Osteoblast (primary cell): ENCODE measurements at regions not wholly inside any gene's neighbourhood (a gene's known extent, or its start where the extent isn't known, plus 50 kb on each side); places are given as distances from the start of the nearest gene placed in this dataset.

Source experiments
- DNase-seq: peaks from one replicate; pipeline ENCODE4 v3.0.0; 2011; ENCODE audit warnings: low spot score, mixed read lengths; ENCODE audit not compliant: insufficient read length; ENCODE audit errors: missing footprints
- H2AFZ ChIP-seq: 2 replicates; pipeline ENCODE4 v1.6.0; 2011; ENCODE audit warnings: mild to moderate bottlenecking, low read length
- H3K27ac ChIP-seq: 2 replicates; pipeline ENCODE4 v1.5.1; 2011; ENCODE audit warnings: mild to moderate bottlenecking, low read depth, low read length, moderate library complexity
- H3K27me3 ChIP-seq: 2 replicates; pipeline ENCODE4 v1.6.0; 2012; ENCODE audit warnings: mild to moderate bottlenecking, control low read depth, inconsistent platforms, low read length, moderate library complexity; ENCODE audit not compliant: insufficient read depth
- H3K36me3 ChIP-seq: 2 replicates; pipeline ENCODE4 v1.5.1; 2011; ENCODE audit warnings: mild to moderate bottlenecking, low read length, control low read depth, moderate library complexity; ENCODE audit not compliant: insufficient read depth
- H3K4me1 ChIP-seq: 2 replicates; pipeline ENCODE4 v1.5.1; 2011; ENCODE audit warnings: mild to moderate bottlenecking, low read length, control low read depth, moderate library complexity; ENCODE audit not compliant: insufficient read depth
- H3K4me2 ChIP-seq: 2 replicates; pipeline ENCODE4 v1.6.0; 2011; ENCODE audit warnings: mild to moderate bottlenecking, low read length; ENCODE audit not compliant: insufficient read depth
- H3K4me3 ChIP-seq: fragments of 200-600 bp; sonication (generic); 3 replicates; pipeline ENCODE4 v1.5.1; 2012; ENCODE audit warnings: mild to moderate bottlenecking, low read length, inconsistent platforms; ENCODE audit not compliant: insufficient read depth
- H3K79me2 ChIP-seq: 2 replicates; pipeline ENCODE4 v1.6.0; 2012; ENCODE audit warnings: mild to moderate bottlenecking, low read length, control low read depth, inconsistent platforms; ENCODE audit not compliant: insufficient read depth
- H3K9me3 ChIP-seq: 2 replicates; pipeline ENCODE4 v1.5.1; 2011; ENCODE audit warnings: low read depth, low read length, control low read depth
- H4K20me1 ChIP-seq: 2 replicates; pipeline ENCODE4 v1.6.0; 2012; ENCODE audit warnings: mild to moderate bottlenecking, low read length, control low read depth; ENCODE audit not compliant: insufficient read depth
- TF ChIP-seq, protein P1 (sequence below): IDR thresholded peaks from 2 replicates; pipeline ENCODE4 v1.5.1; 2011; ENCODE audit warnings: mild to moderate bottlenecking, low read depth, low read length, moderate library complexity; ENCODE audit errors: extremely low read depth

DNA sequence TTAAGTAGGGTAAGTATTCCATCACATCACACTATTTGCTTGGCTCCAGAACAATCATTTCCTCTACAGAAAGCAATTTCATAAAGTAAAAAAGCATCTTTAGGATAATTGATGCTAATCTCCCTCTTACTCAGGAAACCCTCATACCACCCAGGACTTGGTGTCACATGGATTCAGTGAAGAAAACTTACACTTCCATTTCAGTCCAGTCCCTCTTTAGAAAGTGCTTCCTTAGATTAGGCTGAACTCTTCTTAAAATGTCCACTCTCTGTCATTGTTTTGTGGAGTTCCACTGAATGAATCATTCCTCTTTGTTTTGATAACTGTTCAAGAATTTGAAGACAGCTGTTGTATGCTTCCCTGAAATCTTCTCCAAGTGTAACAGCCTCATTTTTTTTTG lies 144.0 kb upstream of the ZNF462 start:
- no peaks in the 10 kb centered on the region for H3K79me2 ChIP-seq
- peaks cover 23% of the 10 kb centered on the region for H3K4me1 ChIP-seq
- TF ChIP-seq, protein P1, sequence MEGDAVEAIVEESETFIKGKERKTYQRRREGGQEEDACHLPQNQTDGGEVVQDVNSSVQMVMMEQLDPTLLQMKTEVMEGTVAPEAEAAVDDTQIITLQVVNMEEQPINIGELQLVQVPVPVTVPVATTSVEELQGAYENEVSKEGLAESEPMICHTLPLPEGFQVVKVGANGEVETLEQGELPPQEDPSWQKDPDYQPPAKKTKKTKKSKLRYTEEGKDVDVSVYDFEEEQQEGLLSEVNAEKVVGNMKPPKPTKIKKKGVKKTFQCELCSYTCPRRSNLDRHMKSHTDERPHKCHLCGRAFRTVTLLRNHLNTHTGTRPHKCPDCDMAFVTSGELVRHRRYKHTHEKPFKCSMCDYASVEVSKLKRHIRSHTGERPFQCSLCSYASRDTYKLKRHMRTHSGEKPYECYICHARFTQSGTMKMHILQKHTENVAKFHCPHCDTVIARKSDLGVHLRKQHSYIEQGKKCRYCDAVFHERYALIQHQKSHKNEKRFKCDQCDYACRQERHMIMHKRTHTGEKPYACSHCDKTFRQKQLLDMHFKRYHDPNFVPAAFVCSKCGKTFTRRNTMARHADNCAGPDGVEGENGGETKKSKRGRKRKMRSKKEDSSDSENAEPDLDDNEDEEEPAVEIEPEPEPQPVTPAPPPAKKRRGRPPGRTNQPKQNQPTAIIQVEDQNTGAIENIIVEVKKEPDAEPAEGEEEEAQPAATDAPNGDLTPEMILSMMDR, result no peak
- no peak overlapping the region for H3K4me3 ChIP-seq
- no peak for DNase-seq
- no peaks in the 10 kb centered on the region for H3K27me3 ChIP-seq
- H4K20me1 ChIP-seq, result no peaks in the 10 kb centered on the region
- H3K27ac ChIP-seq, result peak overlapping the region; percentile 29
- H3K4me2 ChIP-seq, result peak overlapping the region; percentile 37
- peak overlapping the region; percentile 13 for H2AFZ ChIP-seq
- no peaks in the 10 kb centered on the region for H3K9me3 ChIP-seq
- no peaks in the 10 kb centered on the region for H3K36me3 ChIP-seq

DNA sequence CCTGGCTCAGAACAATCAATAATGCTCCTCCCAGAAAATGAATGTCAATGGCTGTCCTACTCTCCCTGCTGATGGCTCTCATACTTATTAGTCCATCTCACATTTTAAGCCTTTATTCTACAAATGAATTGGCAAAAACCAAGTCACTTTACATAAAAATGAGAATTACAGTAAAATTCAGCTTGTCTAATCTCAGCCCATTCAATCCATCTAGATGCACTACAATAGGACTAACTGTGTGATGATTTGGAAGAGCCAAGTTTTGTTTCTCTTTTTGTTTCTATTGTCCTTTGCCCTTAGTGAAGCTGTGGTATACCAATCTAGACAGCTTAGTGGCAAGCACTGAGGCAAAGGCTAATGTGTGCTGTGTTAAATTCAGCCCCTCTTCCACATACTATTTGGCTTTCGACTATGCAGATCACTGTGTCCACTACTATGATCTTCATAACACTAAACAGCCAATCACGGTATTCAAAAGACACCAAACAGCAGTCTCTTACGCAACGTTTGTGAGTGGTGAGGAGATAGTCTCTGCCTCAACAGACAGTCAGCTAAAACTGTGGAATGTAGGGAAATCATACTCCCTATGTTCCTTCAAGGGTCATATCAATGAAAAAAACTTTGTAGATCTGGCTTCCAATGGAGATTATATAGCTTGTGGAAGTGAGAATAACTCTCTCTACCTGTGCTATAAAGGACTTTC lies 140.8 kb upstream of the ZNF462 start:
- H3K4me3 ChIP-seq, result no peak overlapping the region
- TF ChIP-seq, protein P1, result no peak
- H3K4me1 ChIP-seq, result peaks cover 23% of the 10 kb centered on the region
- H3K9me3 ChIP-seq, result no peaks in the 10 kb centered on the region
- no peak overlapping the region for H3K4me2 ChIP-seq
- H3K27ac ChIP-seq, result no peak overlapping the region
- no peaks in the 10 kb centered on the region for H3K79me2 ChIP-seq
- H3K36me3 ChIP-seq, result no peaks in the 10 kb centered on the region
- no peak for DNase-seq
- no peak overlapping the region for H2AFZ ChIP-seq
- H3K27me3 ChIP-seq, result no peaks in the 10 kb centered on the region
- no peaks in the 10 kb centered on the region for H4K20me1 ChIP-seq

- H2AFZ ChIP-seq, result no peak overlapping the region
- no peak overlapping the region for H3K4me2 ChIP-seq
- TF ChIP-seq, protein P1, result no peak
Measured at GRCh38 chr9:106723926-106724325, 139.0 kb upstream of the ZNF462 start.

GRCh38 chr9:106724566-106724965 lies 138.4 kb upstream of the ZNF462 start:
- Histone ChIP-seq H3K4me2 (no peak overlapping the region), H3K9me3 (no peaks in the 10 kb centered on the region), H4K20me1 (no peaks in the 10 kb centered on the region), H3K79me2 (no peaks in the 10 kb centered on the region), H3K4me1 (peaks cover 1% of the 10 kb centered on the region), H2AFZ (no peak overlapping the region), H3K27ac (no peak overlapping the region), H3K4me3 (no peak overlapping the region), H3K27me3 (no peaks in the 10 kb centered on the region), H3K36me3 (no peaks in the 10 kb centered on the region)
- peak; percentile 38 for DNase-seq
- TF ChIP-seq, protein P1, result no peak

More at GRCh38 chr9:106723926-106724325, 139.0 kb upstream of the ZNF462 start:
- Histone ChIP-seq H3K9me3 (no peaks in the 10 kb centered on the region), H4K20me1 (no peaks in the 10 kb centered on the region), H3K4me1 (peaks cover 6% of the 10 kb centered on the region), H3K27ac (no peak overlapping the region), H3K4me3 (no peak overlapping the region), H3K36me3 (no peaks in the 10 kb centered on the region), H3K27me3 (no peaks in the 10 kb centered on the region), H3K79me2 (no peaks in the 10 kb centered on the region)
- DNase-seq, result no peak
